RWPE2 (cell line): ENCODE measurements at regions not wholly inside any gene's neighbourhood (a gene's known extent, or its start where the extent isn't known, plus 50 kb on each side); places are given as distances from the start of the nearest gene placed in this dataset.

Source experiments
- ATAC-seq: fragments of 200-7000 bp; cut with Tn5 transposase; 3 replicates; pipeline ENCODE4 v1.9.1; 2021; ENCODE audit warnings: low read depth
- DNase-seq: peaks from one replicate; pipeline ENCODE4 v3.0.0-alpha.2; 2020; ENCODE audit warnings: low spot score
- H3K27ac ChIP-seq: fragments of 450-650 bp; 2 replicates; pipeline ENCODE4 v1.5.1; 2017; ENCODE audit warnings: mild to moderate bottlenecking; ENCODE audit not compliant: poor library complexity, severe bottlenecking
- H3K27me3 ChIP-seq: fragments of 250-450 bp; sonication (Bioruptor Pico); 2 replicates; pipeline ENCODE4 v1.5.1; 2021; ENCODE audit warnings: mild to moderate bottlenecking, moderate library complexity; ENCODE audit not compliant: insufficient read depth, poor library complexity, severe bottlenecking
- H3K36me3 ChIP-seq: fragments of 250-450 bp; sonication (Bioruptor Pico); 2 replicates; pipeline ENCODE4 v1.5.1; 2020; ENCODE audit warnings: low read depth, mild to moderate bottlenecking, moderate library complexity
- H3K4me1 ChIP-seq: fragments of 250-450 bp; sonication (Bioruptor Pico); 2 replicates; pipeline ENCODE4 v1.5.1; 2021; ENCODE audit warnings: mild to moderate bottlenecking, moderate library complexity; ENCODE audit not compliant: insufficient read depth, poor library complexity, severe bottlenecking
- H3K4me3 ChIP-seq: fragments of 250-450 bp; sonication (Bioruptor Pico); 2 replicates; pipeline ENCODE4 v1.5.1; 2021; ENCODE audit warnings: mild to moderate bottlenecking, moderate library complexity; ENCODE audit not compliant: severe bottlenecking
- H3K9me3 ChIP-seq: fragments of 250-450 bp; sonication (Bioruptor Pico); 2 replicates; pipeline ENCODE4 v1.5.1; 2021; ENCODE audit warnings: mild to moderate bottlenecking, moderate library complexity; ENCODE audit not compliant: severe bottlenecking
- TF ChIP-seq, protein P1 (sequence below): fragments of 450-650 bp; IDR thresholded peaks from one replicate; pipeline ENCODE4 v1.5.1; 2017; ENCODE audit warnings: mild to moderate bottlenecking, moderate library complexity; ENCODE audit not compliant: poor library complexity, severe bottlenecking

DNA sequence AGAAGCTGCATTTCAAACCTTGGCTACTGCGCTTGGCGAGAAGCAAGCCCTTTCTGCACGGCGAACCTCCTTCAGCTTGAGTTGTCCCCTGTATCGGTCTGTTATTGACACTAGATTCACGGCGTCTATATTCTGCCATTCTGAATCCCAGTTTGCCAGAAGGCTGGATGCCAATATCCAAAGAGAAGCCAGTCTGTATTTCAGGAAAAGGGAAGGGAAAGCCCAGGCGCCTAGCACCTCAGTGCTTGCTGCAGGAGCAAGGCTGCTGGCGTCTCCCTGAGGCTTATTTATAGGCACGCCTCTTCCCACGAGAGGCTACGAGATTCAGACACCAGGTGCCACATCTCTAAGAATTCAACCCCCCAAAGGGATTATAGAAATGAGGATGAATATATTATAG lies 89.6 kb upstream of the CDH4 start:
- Histone ChIP-seq H3K4me1 (peaks cover 17% of the 10 kb centered on the region), H3K27ac (no peak overlapping the region), H3K9me3 (no peaks in the 10 kb centered on the region), H3K36me3 (no peaks in the 10 kb centered on the region), H3K4me3 (no peak overlapping the region), H3K27me3 (no peaks in the 10 kb centered on the region)
- TF ChIP-seq, protein P1, sequence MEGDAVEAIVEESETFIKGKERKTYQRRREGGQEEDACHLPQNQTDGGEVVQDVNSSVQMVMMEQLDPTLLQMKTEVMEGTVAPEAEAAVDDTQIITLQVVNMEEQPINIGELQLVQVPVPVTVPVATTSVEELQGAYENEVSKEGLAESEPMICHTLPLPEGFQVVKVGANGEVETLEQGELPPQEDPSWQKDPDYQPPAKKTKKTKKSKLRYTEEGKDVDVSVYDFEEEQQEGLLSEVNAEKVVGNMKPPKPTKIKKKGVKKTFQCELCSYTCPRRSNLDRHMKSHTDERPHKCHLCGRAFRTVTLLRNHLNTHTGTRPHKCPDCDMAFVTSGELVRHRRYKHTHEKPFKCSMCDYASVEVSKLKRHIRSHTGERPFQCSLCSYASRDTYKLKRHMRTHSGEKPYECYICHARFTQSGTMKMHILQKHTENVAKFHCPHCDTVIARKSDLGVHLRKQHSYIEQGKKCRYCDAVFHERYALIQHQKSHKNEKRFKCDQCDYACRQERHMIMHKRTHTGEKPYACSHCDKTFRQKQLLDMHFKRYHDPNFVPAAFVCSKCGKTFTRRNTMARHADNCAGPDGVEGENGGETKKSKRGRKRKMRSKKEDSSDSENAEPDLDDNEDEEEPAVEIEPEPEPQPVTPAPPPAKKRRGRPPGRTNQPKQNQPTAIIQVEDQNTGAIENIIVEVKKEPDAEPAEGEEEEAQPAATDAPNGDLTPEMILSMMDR = no peak
- DNase-seq (peak; percentile 68), ATAC-seq (no peak)

DNA sequence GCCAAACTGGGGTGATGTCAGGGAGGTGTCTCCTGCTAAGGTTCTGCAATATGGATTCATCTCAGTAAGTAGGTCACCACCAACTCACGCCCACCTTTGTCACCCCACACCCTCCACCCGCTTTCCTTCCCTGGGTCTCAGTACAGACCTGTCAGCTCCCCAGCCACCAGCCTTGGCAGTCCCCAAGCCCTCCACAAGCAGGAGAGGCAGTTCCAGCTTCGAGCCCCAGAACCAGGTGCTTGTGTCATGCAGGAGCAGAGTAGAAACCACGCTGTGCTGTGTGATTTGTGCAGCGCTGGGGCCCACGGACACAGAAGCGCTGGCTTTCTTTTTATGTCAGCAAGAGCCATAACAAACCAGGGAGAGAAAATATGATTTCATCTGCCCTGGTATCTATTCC lies 89.0 kb upstream of the CDH4 start:
- no peaks in the 10 kb centered on the region for H3K36me3 ChIP-seq
- ATAC-seq = no peak

DNA sequence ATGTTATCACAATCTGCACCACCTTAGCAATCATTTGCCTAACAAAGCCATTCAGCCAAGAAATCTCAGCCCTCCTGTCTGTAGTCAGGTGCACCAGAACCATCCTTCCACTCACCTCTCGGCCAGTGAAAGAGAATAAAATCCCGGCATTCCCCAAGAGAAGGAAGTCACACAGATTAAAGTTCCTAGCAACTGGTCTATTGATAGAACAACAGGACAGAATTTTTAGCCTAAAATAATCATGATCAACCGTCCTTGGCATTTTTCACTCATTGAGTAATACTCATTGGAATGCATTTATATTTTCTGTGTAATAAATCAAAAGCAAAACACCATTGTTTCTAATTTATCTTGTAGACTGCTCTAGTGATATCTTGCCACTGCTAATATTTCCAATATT lies 85.7 kb upstream of the CDH4 start:
- Histone ChIP-seq H3K4me1 (peaks cover 17% of the 10 kb centered on the region), H3K36me3 (no peaks in the 10 kb centered on the region), H3K27me3 (no peaks in the 10 kb centered on the region), H3K4me3 (no peak overlapping the region), H3K9me3 (no peaks in the 10 kb centered on the region), H3K27ac (peak overlapping the region; percentile 45)
- no peak for DNase-seq
- TF ChIP-seq, protein P1 = no peak
- peak; percentile 80 for ATAC-seq

More for the DNA sequence above, 89.0 kb upstream of the CDH4 start:
- Histone ChIP-seq H3K4me3 (no peak overlapping the region), H3K9me3 (no peaks in the 10 kb centered on the region), H3K27me3 (no peaks in the 10 kb centered on the region), H3K27ac (no peak overlapping the region), H3K4me1 (peaks cover 17% of the 10 kb centered on the region)
- TF ChIP-seq, protein P1 = no peak
- peak; percentile 75 for DNase-seq

DNA sequence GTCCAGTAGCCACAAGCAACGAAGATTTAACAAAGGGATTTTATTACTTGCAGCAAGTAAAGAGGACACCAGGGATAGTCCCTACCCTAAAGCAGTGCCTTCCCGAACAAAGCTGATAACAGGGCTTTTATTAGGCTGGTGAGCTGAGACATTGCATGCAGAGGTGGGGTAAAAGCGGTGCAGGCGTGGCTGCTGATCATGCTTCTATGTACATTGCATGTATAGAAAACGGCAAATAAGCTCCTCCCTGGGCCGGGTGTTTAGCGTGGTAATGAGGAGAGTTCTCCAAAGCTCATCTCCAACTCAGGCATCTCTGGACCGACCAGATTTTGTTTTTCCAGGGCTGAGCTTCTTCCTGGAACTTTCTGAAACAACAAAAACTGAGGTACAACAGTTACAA lies 83.5 kb upstream of the CDH4 start:
- TF ChIP-seq, protein P1 = no peak
- H3K27ac ChIP-seq = no peak overlapping the region
- no peaks in the 10 kb centered on the region for H3K9me3 ChIP-seq
- no peaks in the 10 kb centered on the region for H3K27me3 ChIP-seq
- H3K4me1 ChIP-seq = peaks cover 17% of the 10 kb centered on the region
- no peak overlapping the region for H3K4me3 ChIP-seq
- DNase-seq (peak; percentile 74), ATAC-seq (no peak)
- no peaks in the 10 kb centered on the region for H3K36me3 ChIP-seq

DNA sequence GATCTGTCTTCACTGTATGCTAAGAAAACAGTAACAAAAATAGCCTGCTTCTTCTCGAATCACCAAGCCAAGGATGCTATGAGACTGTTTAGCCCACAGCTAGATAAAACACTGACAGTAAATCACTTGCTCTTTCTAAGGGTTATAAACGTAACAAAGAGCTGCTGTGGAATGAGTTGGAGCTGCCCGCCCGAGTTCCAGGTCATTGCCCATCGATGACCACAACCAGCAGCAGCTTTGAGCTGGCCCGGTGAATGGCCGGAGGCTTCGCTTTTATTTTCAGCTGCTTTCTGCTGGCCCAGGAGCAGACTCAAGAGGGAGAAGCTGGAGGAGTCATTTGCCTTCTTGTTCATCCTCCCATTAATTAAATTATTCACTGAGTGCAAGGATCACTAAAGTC lies 82.2 kb upstream of the CDH4 start:
- Histone ChIP-seq H3K27ac (no peak overlapping the region), H3K36me3 (no peaks in the 10 kb centered on the region), H3K27me3 (no peaks in the 10 kb centered on the region), H3K4me1 (peaks cover 24% of the 10 kb centered on the region), H3K9me3 (no peaks in the 10 kb centered on the region), H3K4me3 (no peak overlapping the region)
- TF ChIP-seq, protein P1 = no peak
- DNase-seq (peak; percentile 51), ATAC-seq (no peak)
